HepG2 (cell line): ENCODE measurements at regions not wholly inside any gene's neighbourhood (a gene's known extent, or its start where the extent isn't known, plus 50 kb on each side); places are given as distances from the start of the nearest gene placed in this dataset.
A peak's percentile ranks its signal among the peaks of the same experiment; 100 is the strongest.

Source experiments
- FOXJ3 ChIP-seq: sonication (generic); formaldehyde crosslinking; IDR thresholded peaks from 2 replicates; pipeline ENCODE4 v1.4.0; 2020; ENCODE audit warnings: missing genetic modification reagents, mild to moderate bottlenecking, borderline replicate concordance
- HNRNPLL ChIP-seq: fragments of 200-400 bp; formaldehyde crosslinking; IDR thresholded peaks from 2 replicates; pipeline ENCODE4 v1.6.1; 2017; ENCODE audit warnings: mild to moderate bottlenecking, low read depth, low read length; ENCODE audit not compliant: poor library complexity, severe bottlenecking
- HOXA3 ChIP-seq: sonication (generic); formaldehyde crosslinking; IDR thresholded peaks from 2 replicates; pipeline ENCODE4 v1.5.0; 2020; ENCODE audit warnings: missing genetic modification reagents
- LCORL ChIP-seq, 2 experiments: fragments of 450-650 bp in 1 of 2; sonication (generic) in 1 of 2; formaldehyde crosslinking in 1 of 2; IDR thresholded peaks; 2 replicates each; pipeline versions ENCODE4 v1.5.0 to v1.6.1; 2017 to 2020; ENCODE audit warnings: antibody characterized with exemption in 1 of 2, missing genetic modification reagents in 1 of 2
- NONO ChIP-seq, 2 experiments: fragments of 450-650 bp in 1 of 2; sonication (generic) in 1 of 2; formaldehyde crosslinking in 1 of 2; IDR thresholded peaks in 1 of 2; conservative IDR thresholded peaks in 1 of 2; 2 replicates each; pipeline versions ENCODE4 v1.6.1 to v1.8.0; 2017 to 2022; ENCODE audit warnings: mild to moderate bottlenecking in 1 of 2, missing genetic modification reagents in 1 of 2, moderate library complexity in 1 of 2
- SALL1 ChIP-seq: sonication (generic); formaldehyde crosslinking; IDR thresholded peaks from 2 replicates; pipeline ENCODE4 v1.8.0; 2022; ENCODE audit warnings: mild to moderate bottlenecking, missing genetic modification reagents
- SAP130 ChIP-seq: IDR thresholded peaks from 2 replicates; pipeline ENCODE4 v1.6.1; 2016; ENCODE audit warnings: low read depth
- SIX1 ChIP-seq: sonication (generic); formaldehyde crosslinking; IDR thresholded peaks from 2 replicates; pipeline ENCODE4 v1.4.0; 2020; ENCODE audit warnings: missing genetic modification reagents, borderline replicate concordance
- SP2 ChIP-seq: sonication (generic); formaldehyde crosslinking; IDR thresholded peaks from 2 replicates; pipeline ENCODE4 v1.5.1; 2020; ENCODE audit warnings: mild to moderate bottlenecking, missing genetic modification reagents
- ZNF350 ChIP-seq: sonication (generic); formaldehyde crosslinking; IDR thresholded peaks from 2 replicates; pipeline ENCODE4 v1.4.0; 2020; ENCODE audit warnings: mild to moderate bottlenecking, low read depth, missing genetic modification reagents, borderline replicate concordance
- ZNF543 ChIP-seq: sonication (generic); formaldehyde crosslinking; IDR thresholded peaks from 2 replicates; pipeline ENCODE4 v1.4.0; 2020; ENCODE audit warnings: mild to moderate bottlenecking, missing genetic modification reagents
- ZNF883 ChIP-seq: sonication (generic); formaldehyde crosslinking; IDR thresholded peaks from 2 replicates; pipeline ENCODE4 v1.5.1; 2020; ENCODE audit warnings: mild to moderate bottlenecking, missing genetic modification reagents; ENCODE audit errors: not compliant biosample characterization
- TF ChIP-seq, protein P1 (sequence below): sonication (generic); formaldehyde crosslinking; IDR thresholded peaks from 2 replicates; pipeline ENCODE4 v1.4.0; 2020; ENCODE audit warnings: low read depth, missing genetic modification reagents

DNA sequence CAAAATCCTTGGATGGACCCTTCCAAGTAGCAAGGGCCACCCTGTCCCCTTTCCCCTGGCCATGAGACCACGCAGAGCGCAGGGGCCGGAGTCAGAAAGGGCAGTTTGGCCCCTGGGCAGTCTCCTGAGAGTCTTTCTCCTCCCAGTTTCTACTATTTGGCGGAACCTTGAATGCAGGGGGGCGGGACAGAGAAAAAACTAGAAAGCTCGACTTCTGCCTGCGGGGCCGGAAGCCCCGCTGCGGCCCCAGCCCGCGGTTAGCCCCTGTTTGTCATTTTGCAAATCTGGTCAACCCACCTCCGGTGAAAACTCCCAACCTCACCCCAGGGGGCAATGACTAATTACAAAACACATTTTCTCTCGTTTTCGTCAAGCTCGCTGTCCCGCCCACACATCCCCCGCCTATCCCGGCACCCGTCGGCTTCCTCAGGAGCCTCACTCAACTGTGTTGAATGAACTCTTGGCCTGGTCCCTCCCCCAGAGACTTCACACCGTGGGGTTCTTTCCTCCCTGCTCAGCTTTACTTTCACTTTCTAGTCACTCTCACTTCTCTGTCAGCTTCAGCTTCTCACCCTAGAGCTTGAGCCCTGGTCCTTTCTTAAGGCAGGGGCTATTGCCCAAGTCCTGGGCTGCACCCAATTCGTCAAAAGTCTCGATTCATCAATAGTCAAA is 66.7 kb downstream of the IRF2BPL start (continued):
- TF ChIP-seq SIX1 (CRISPR knock-in tag), result 0 out of 2 replicates have a peak, but pooled peaks have one; percentile 11
- TF ChIP-seq ZNF350 (CRISPR knock-in tag), result peak; percentile 29; the same call in 1 of the 2 replicates
- TF ChIP-seq ZNF883 (CRISPR knock-in tag), result peak; percentile 23
- TF ChIP-seq FOXJ3 (CRISPR knock-in tag), result no peak
- peak; percentile 44; the same call in 1 of the 2 replicates for TF ChIP-seq SALL1
- no peak for TF ChIP-seq LCORL (IDR thresholded peaks at IDR 0.05)
- TF ChIP-seq LCORL (CRISPR knock-in tag; IDR thresholded peaks at IDR 0.05), result peak; percentile 92
- TF ChIP-seq ZNF543 (CRISPR knock-in tag), result 0 out of 2 replicates have a peak, but pooled peaks have one; percentile 41
- TF ChIP-seq, protein P1, sequence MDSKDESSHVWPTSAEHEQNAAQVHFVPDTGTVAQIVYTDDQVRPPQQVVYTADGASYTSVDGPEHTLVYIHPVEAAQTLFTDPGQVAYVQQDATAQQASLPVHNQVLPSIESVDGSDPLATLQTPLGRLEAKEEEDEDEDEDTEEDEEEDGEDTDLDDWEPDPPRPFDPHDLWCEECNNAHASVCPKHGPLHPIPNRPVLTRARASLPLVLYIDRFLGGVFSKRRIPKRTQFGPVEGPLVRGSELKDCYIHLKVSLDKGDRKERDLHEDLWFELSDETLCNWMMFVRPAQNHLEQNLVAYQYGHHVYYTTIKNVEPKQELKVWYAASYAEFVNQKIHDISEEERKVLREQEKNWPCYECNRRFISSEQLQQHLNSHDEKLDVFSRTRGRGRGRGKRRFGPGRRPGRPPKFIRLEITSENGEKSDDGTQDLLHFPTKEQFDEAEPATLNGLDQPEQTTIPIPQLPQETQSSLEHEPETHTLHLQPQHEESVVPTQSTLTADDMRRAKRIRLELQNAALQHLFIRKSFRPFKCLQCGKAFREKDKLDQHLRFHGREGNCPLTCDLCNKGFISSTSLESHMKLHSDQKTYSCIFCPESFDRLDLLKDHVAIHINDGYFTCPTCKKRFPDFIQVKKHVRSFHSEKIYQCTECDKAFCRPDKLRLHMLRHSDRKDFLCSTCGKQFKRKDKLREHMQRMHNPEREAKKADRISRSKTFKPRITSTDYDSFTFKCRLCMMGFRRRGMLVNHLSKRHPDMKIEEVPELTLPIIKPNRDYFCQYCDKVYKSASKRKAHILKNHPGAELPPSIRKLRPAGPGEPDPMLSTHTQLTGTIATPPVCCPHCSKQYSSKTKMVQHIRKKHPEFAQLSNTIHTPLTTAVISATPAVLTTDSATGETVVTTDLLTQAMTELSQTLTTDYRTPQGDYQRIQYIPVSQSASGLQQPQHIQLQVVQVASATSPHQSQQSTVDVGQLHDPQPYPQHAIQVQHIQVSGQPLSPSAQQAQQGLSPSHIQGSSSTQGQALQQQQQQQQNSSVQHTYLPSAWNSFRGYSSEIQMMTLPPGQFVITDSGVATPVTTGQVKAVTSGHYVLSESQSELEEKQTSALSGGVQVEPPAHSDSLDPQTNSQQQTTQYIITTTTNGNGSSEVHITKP (CRISPR knock-in tag), result 0 out of 2 replicates have a peak, but pooled peaks have one; percentile 34
- TF ChIP-seq NONO (IDR thresholded peaks at IDR 0.05), result no peak
- TF ChIP-seq NONO (CRISPR knock-in tag; conservative IDR thresholded peaks at IDR 0.05), result peak; percentile 47; the same call in 1 of the 2 replicates
- peak; percentile 43 for TF ChIP-seq HNRNPLL
- peak; percentile 80 for TF ChIP-seq SAP130 (CRISPR knock-in tag)
- peak; percentile 55 for TF ChIP-seq HOXA3 (CRISPR knock-in tag)
- peak; percentile 40; the same call in 1 of the 2 replicates for TF ChIP-seq SP2 (CRISPR knock-in tag)
